ENCODE measurements at regions not wholly inside any gene's neighbourhood (a gene's known extent, or its start where the extent isn't known, plus 50 kb on each side); places are given as distances from the start of the nearest gene placed in this dataset.

- BruUV-seq (replicated peaks), result no TSS peak
- WGBS (ENCODE audit: insufficient coverage, insufficient replicate concordance, low lambda C conversion rate, missing lambda C conversion rate), result 50% methylated on average over 5 of the region's 5 CpGs
- no peaks in the 10 kb centered on the region for H4K20me1 ChIP-seq (ENCODE audit: control insufficient read depth, insufficient read depth)
- ChIA-PET POLR2A (no interaction called here), CTCF (no interaction called here), SMC1A (ENCODE audit: uncharacterized antibody, unreplicated experiment) (no interaction called here), RAD21 (ENCODE audit: unreplicated experiment) (no interaction called here)
- no peaks in the 10 kb centered on the region for H3K27me3 ChIP-seq (replicated peaks in 1 of 2; ENCODE audit: control insufficient read depth in 2 of 2, insufficient read depth in 2 of 2, low read length in 1 of 2)
- H2AFZ ChIP-seq (ENCODE audit: control insufficient read depth, low read depth, low read length), result no peak overlapping the region
- DNase-seq (ENCODE audit: low read depth, low spot score) (no peak), ATAC-seq (no peak), FAIRE-seq (no peak)
- no peaks in the 10 kb centered on the region for H3K9me3 ChIP-seq (replicated peaks; ENCODE audit: control insufficient read depth, insufficient read depth, low read length)
- H3K36me3 ChIP-seq (ENCODE audit: control insufficient read depth in 2 of 2, insufficient read depth in 2 of 2, low read length in 1 of 2), result no peaks in the 10 kb centered on the region
- no peak overlapping the region for H3K4me3 ChIP-seq
- no peak overlapping the region for H3K4me2 ChIP-seq (ENCODE audit: control insufficient read depth, insufficient read depth)
- H3K27ac ChIP-seq (ENCODE audit: control insufficient read depth, insufficient read depth), result no peak overlapping the region
- no peak overlapping the region for H3K9ac ChIP-seq (ENCODE audit: control insufficient read depth, insufficient read depth, low read length)
- peaks cover 3% of the 10 kb centered on the region; the same call in 1 of the 2 replicates for H3K4me1 ChIP-seq (ENCODE audit: control insufficient read depth, insufficient read depth, low read length)
- H3K79me2 ChIP-seq (ENCODE audit: control insufficient read depth, insufficient read depth, low read length), result no peaks in the 10 kb centered on the region
- intact Hi-C loops (cut with micrococcal nuclease; ENCODE audit: unreplicated experiment), result no loop called here
- TF ChIP-seq MYB (IDR thresholded peaks at IDR 0.05; ENCODE audit: borderline replicate concordance, low read depth, low read length), result no peak
- no peak for TF ChIP-seq NR2F1 (conservative IDR thresholded peaks at IDR 0.05)
- no peak for TF ChIP-seq E2F4 (IDR thresholded peaks at IDR 0.05; ENCODE audit: low read depth, low read length)
- no peak for TF ChIP-seq PAX5 (IDR thresholded peaks at IDR 0.05; ENCODE audit: borderline replicate concordance, low read depth, low read length)
- no peak for TF ChIP-seq ZNF687 (IDR thresholded peaks at IDR 0.05)
- TF ChIP-seq ATF7 (IDR thresholded peaks at IDR 0.05; ENCODE audit: low read depth), result no peak
- TF ChIP-seq IKZF2 (IDR thresholded peaks at IDR 0.05), result no peak
- no peak for TF ChIP-seq PBX3 (IDR thresholded peaks at IDR 0.05; ENCODE audit: insufficient replicate concordance, low read depth, low read length)
- TF ChIP-seq PML (IDR thresholded peaks at IDR 0.05; ENCODE audit: low read length), result no peak
- TF ChIP-seq USF1 (IDR thresholded peaks at IDR 0.05; ENCODE audit: borderline replicate concordance, extremely low read length, insufficient read depth, low read depth, low read length), result no peak
- TF ChIP-seq TCF3 (IDR thresholded peaks at IDR 0.05; ENCODE audit: borderline replicate concordance, insufficient read depth, low read depth, low read length), result no peak
- no peak for TF ChIP-seq JUNB (IDR thresholded peaks at IDR 0.05)
- TF ChIP-seq MAX (IDR thresholded peaks at IDR 0.05; ENCODE audit: low read depth, low read length), result no peak
- no peak for TF ChIP-seq ASH2L (IDR thresholded peaks at IDR 0.05; ENCODE audit: borderline replicate concordance, low read depth)
- TF ChIP-seq GABPA (IDR thresholded peaks at IDR 0.05; ENCODE audit: low read depth), result no peak
- TF ChIP-seq ZBTB33 (IDR thresholded peaks at IDR 0.05), result no peak
- in situ Hi-C loops (cut with MboI), result no loop called here
Measured at GRCh38 chr21:32185726-32186125, 93.1 kb downstream of the MIS18A start.
